OCI-LY3 (cell line): ENCODE measurements at regions not wholly inside any gene's neighbourhood (a gene's known extent, or its start where the extent isn't known, plus 50 kb on each side); places are given as distances from the start of the nearest gene placed in this dataset.
"Not testable (repeated sequence)": the region's sequence is repeated elsewhere in the genome, so short reads cannot be mapped to it uniquely, and the experiment has no call there.

Source experiments
- H2AFZ ChIP-seq: fragments of 200-600, 300-600 bp; shearing (Covaris generic); 2 replicates; pipeline ENCODE4 v1.6.0; 2014; ENCODE audit warnings: antibody characterized with exemption, low read depth, low read length
- H3K27ac ChIP-seq: fragments of 200-600, 300-600 bp; sonication (generic); 2 replicates; pipeline ENCODE4 v1.5.1; 2014; ENCODE audit warnings: mild to moderate bottlenecking, low read length, moderate library complexity, mixed read lengths
- H3K27me3 ChIP-seq: fragments of 200-600, 300-600 bp; sonication (generic); 2 replicates; pipeline ENCODE4 v1.6.1; 2014; ENCODE audit warnings: low read depth, low read length, mixed read lengths
- H3K36me3 ChIP-seq: fragments of 200-600, 300-600 bp; sonication (generic); replicated peaks from 2 replicates; pipeline ENCODE3; 2014; ENCODE audit warnings: low read depth, low read length, mixed read lengths
- H3K4me1 ChIP-seq: fragments of 300-600, 200-600 bp; sonication (generic); 2 replicates; pipeline ENCODE4 v1.6.1; 2014; ENCODE audit warnings: low read length, mixed read lengths
- H3K4me2 ChIP-seq: fragments of 200-600, 300-600 bp; sonication (generic); 2 replicates; pipeline ENCODE4 v1.6.1; 2014; ENCODE audit warnings: low read length, mixed read lengths
- H3K4me3 ChIP-seq: fragments of 300-600, 200-600 bp; sonication (generic); 2 replicates; pipeline ENCODE4 v1.5.1; 2014; ENCODE audit warnings: antibody characterized with exemption, mild to moderate bottlenecking, low read length, moderate library complexity
- H3K79me2 ChIP-seq: fragments of 300-600, 200-600 bp; shearing (Covaris generic); 2 replicates; pipeline ENCODE4 v1.6.1; 2014; ENCODE audit warnings: mild to moderate bottlenecking, low read length, mixed read lengths
- H3K9ac ChIP-seq: fragments of 300-600, 200-600 bp; shearing (Covaris generic); 2 replicates; pipeline ENCODE4 v1.6.0; 2014; ENCODE audit warnings: mild to moderate bottlenecking, low read length, moderate library complexity
- H3K9me3 ChIP-seq: fragments of 200-600, 300-600 bp; shearing (Covaris generic); 2 replicates; pipeline ENCODE4 v1.6.1; 2014; ENCODE audit warnings: low read length, mixed read lengths; ENCODE audit not compliant: insufficient read depth
- H4K20me1 ChIP-seq: fragments of 200-600, 300-600 bp; sonication (generic); 2 replicates; pipeline ENCODE4 v1.6.1; 2016; ENCODE audit warnings: low read length, mixed read lengths; ENCODE audit not compliant: insufficient read depth
- CTCF ChIP-seq: fragments of 200-600, 300-600 bp; sonication (generic); IDR thresholded peaks from 2 replicates; pipeline ENCODE4 v1.5.1; 2014; ENCODE audit warnings: antibody characterized with exemption, low read length, low read depth
- EZH2phosphoT487 ChIP-seq: fragments of 200-600 bp; shearing (Covaris generic); IDR thresholded peaks from 2 replicates; pipeline ENCODE4 v1.6.1; 2018; ENCODE audit warnings: antibody characterized with exemption, mixed run types, low read depth

GRCh38 chr2:187610450-187610849 is 56.2 kb upstream of the TFPI start:
- H3K9ac ChIP-seq, H3K4me3 ChIP-seq, H3K36me3 ChIP-seq, H3K27ac ChIP-seq, H3K27me3 ChIP-seq, H4K20me1 ChIP-seq, H3K9me3 ChIP-seq, H3K79me2 ChIP-seq, H3K4me2 ChIP-seq, H2AFZ ChIP-seq, H3K4me1 ChIP-seq: not testable (repeated sequence)

GRCh38 chr2:187612857-187613256 is 58.6 kb upstream of the TFPI start:
- H3K4me1 ChIP-seq = no peaks in the 10 kb centered on the region
- no peak overlapping the region for H3K4me3 ChIP-seq
- no peak overlapping the region for H3K4me2 ChIP-seq
- TF ChIP-seq CTCF (no peak), EZH2phosphoT487 (no peak)
- no peaks in the 10 kb centered on the region for H3K27me3 ChIP-seq
- H3K79me2 ChIP-seq = no peaks in the 10 kb centered on the region
- no peak overlapping the region for H2AFZ ChIP-seq
- H3K9ac ChIP-seq = no peak overlapping the region
- no peaks in the 10 kb centered on the region for H4K20me1 ChIP-seq
- H3K9me3 ChIP-seq = no peaks in the 10 kb centered on the region
- H3K27ac ChIP-seq = no peak overlapping the region
- H3K36me3 ChIP-seq = no peaks in the 10 kb centered on the region

GRCh38 chr2:187614756-187615155 is 60.5 kb upstream of the TFPI start:
- Histone ChIP-seq H3K4me2 (no peak overlapping the region), H2AFZ (no peak overlapping the region), H3K27me3 (no peaks in the 10 kb centered on the region), H3K9me3 (no peaks in the 10 kb centered on the region), H3K27ac (no peak overlapping the region), H3K79me2 (no peaks in the 10 kb centered on the region), H4K20me1 (no peaks in the 10 kb centered on the region), H3K36me3 (no peaks in the 10 kb centered on the region), H3K4me1 (peaks cover 15% of the 10 kb centered on the region), H3K4me3 (no peak overlapping the region), H3K9ac (no peak overlapping the region)
- TF ChIP-seq CTCF (no peak), EZH2phosphoT487 (no peak)

GRCh38 chr2:187615364-187615763 is 61.1 kb upstream of the TFPI start:
- Histone ChIP-seq H3K27me3 (no peaks in the 10 kb centered on the region), H3K27ac (no peak overlapping the region), H2AFZ (no peak overlapping the region), H3K4me3 (no peak overlapping the region), H4K20me1 (no peaks in the 10 kb centered on the region), H3K9ac (no peak overlapping the region), H3K9me3 (no peaks in the 10 kb centered on the region), H3K4me2 (no peak overlapping the region), H3K79me2 (no peaks in the 10 kb centered on the region), H3K4me1 (peaks cover 15% of the 10 kb centered on the region), H3K36me3 (no peaks in the 10 kb centered on the region)
- TF ChIP-seq CTCF = no peak
- no peak for TF ChIP-seq EZH2phosphoT487

GRCh38 chr2:187615902-187616301 is 61.7 kb upstream of the TFPI start:
- no peak overlapping the region for H3K27ac ChIP-seq
- no peak overlapping the region for H2AFZ ChIP-seq
- no peak overlapping the region for H3K4me3 ChIP-seq
- no peaks in the 10 kb centered on the region for H4K20me1 ChIP-seq
- no peak overlapping the region for H3K4me2 ChIP-seq
- no peaks in the 10 kb centered on the region for H3K9me3 ChIP-seq
- peaks cover 15% of the 10 kb centered on the region for H3K4me1 ChIP-seq
- no peaks in the 10 kb centered on the region for H3K27me3 ChIP-seq
- H3K36me3 ChIP-seq = no peaks in the 10 kb centered on the region
- TF ChIP-seq CTCF (no peak), EZH2phosphoT487 (no peak)
- H3K79me2 ChIP-seq = no peaks in the 10 kb centered on the region
- no peak overlapping the region for H3K9ac ChIP-seq
